ENCODE measurements at regions not wholly inside any gene's neighbourhood (a gene's known extent, or its start where the extent isn't known, plus 50 kb on each side); places are given as distances from the start of the nearest gene placed in this dataset.

DNA sequence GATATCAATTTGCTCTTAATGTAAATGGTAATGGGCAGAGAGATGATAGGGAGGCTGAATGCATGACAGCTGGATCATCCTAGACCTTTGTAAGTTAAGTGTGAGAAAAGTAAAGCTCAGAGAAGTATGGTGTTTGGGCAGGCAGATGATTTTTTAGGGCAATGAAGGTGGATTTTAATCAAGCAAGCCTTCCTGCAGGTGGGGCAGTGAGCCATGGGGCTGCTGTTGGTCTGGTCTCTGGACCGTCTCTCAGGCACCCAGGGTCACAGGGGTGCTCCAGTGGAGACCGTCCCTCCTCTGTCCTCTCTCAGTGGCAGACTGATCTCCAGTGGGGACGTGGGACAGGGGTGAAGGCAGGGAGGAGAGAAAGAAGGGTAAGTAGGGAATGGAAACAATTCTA lies 69.8 kb upstream of the STK17B start:
- TF ChIP-seq, protein P1, sequence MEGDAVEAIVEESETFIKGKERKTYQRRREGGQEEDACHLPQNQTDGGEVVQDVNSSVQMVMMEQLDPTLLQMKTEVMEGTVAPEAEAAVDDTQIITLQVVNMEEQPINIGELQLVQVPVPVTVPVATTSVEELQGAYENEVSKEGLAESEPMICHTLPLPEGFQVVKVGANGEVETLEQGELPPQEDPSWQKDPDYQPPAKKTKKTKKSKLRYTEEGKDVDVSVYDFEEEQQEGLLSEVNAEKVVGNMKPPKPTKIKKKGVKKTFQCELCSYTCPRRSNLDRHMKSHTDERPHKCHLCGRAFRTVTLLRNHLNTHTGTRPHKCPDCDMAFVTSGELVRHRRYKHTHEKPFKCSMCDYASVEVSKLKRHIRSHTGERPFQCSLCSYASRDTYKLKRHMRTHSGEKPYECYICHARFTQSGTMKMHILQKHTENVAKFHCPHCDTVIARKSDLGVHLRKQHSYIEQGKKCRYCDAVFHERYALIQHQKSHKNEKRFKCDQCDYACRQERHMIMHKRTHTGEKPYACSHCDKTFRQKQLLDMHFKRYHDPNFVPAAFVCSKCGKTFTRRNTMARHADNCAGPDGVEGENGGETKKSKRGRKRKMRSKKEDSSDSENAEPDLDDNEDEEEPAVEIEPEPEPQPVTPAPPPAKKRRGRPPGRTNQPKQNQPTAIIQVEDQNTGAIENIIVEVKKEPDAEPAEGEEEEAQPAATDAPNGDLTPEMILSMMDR (IDR thresholded peaks at IDR 0.05; ENCODE audit: insufficient read depth, low read length, missing control alignments): no peak
- no peak for DNase-seq (ENCODE audit: low read depth, low spot score)
- ChIA-PET POLR2A (interaction anchor here (0.9 kb wide), 1 partner anchor 35 kb away, joined by 3 read pairs; no protein-coding TSS in a partner anchor), CTCF (interaction anchor here (1.4 kb wide), 1 partner anchor 14 kb away, joined by 3 read pairs; no protein-coding TSS in a partner anchor)
- no peak overlapping the region for H3K4me3 ChIP-seq (ENCODE audit: low read depth, low read length)

DNA sequence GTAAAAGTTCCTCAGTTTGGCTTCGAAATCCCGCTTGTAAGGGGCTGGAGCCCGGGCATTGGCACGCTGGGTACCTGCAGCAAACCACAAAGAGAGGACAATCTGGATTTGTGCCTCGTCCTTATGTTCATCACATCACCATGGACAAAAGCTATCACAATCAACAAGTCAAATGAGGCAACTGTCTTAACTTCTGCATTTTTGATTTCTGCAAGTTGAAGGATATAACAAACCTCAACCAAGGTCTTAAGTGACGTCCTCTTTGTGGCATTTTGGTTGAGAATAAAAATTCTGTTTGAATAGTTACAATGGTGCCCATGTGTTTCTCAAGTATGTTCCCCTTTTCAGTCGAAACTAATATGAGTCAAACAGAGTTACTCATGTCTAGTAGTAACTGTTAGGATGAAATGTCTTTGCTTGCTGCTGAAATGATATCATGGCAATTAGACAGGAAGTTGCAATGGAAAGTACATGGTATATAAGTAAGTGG lies 70.8 kb upstream of the STK17B start:
- TF ChIP-seq, protein P1 (IDR thresholded peaks at IDR 0.05; ENCODE audit: insufficient read depth, low read length, missing control alignments): no peak
- no peak overlapping the region for H3K4me3 ChIP-seq (ENCODE audit: low read depth, low read length)
- CTCF ChIA-PET: interaction anchor here (1.4 kb wide), 1 partner anchor 13 kb away, joined by 3 read pairs; no protein-coding TSS in a partner anchor
- POLR2A ChIA-PET: no interaction called here
- no peak for DNase-seq (ENCODE audit: low read depth, low spot score)

DNA sequence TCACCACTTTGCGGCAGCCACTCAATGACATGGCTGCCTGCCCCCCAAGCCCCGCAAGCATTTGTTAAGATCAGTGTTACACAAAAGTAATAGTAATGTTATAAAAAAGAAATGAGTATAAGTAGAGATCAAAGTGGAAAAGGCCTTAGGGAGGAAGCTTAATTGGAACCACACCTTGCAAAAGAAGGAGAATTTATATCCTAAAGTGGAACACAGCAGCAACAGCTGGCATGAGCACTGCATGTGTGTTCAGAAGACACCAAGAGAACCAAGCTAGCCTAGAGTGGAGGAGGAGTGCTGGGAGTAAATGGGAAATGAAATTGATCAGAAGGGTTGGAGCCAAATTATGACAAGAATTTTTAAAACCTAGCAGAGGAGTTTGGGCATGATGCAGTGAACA lies 73.1 kb upstream of the STK17B start:
- TF ChIP-seq, protein P1 (IDR thresholded peaks at IDR 0.05; ENCODE audit: insufficient read depth, low read length, missing control alignments): no peak
- POLR2A ChIA-PET: no interaction called here
- no peak overlapping the region for H3K4me3 ChIP-seq (ENCODE audit: low read depth, low read length)
- DNase-seq (ENCODE audit: low read depth, low spot score): no peak
- CTCF ChIA-PET: interaction anchor here (1.2 kb wide), 1 partner anchor 176 kb away, joined by 3 read pairs; the partner anchor contains the start of gene DNAH7

DNA sequence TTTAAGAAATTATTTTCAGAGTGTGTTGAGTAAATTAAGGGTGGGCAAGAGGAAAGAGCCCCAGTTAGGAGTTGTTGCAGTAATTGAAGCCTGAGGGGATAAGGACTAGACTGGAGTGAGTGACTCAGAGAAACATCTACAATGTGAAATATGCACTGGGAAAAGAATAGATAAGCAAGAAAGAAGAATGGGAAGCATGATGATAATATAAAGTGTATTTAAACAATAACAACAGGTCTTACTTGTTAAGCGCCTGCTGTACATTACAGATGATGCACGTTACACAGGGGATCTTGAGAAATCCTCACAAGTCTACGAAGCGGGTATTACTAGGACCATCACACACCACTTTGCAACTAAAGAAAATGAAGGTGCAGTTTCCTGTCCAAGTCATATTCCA lies 73.6 kb upstream of the STK17B start:
- CTCF ChIA-PET: no interaction called here
- H3K4me3 ChIP-seq (ENCODE audit: low read depth, low read length): no peak overlapping the region
- POLR2A ChIA-PET: no interaction called here
- TF ChIP-seq, protein P1 (IDR thresholded peaks at IDR 0.05; ENCODE audit: insufficient read depth, low read length, missing control alignments): no peak
- DNase-seq (ENCODE audit: low read depth, low spot score): no peak

DNA sequence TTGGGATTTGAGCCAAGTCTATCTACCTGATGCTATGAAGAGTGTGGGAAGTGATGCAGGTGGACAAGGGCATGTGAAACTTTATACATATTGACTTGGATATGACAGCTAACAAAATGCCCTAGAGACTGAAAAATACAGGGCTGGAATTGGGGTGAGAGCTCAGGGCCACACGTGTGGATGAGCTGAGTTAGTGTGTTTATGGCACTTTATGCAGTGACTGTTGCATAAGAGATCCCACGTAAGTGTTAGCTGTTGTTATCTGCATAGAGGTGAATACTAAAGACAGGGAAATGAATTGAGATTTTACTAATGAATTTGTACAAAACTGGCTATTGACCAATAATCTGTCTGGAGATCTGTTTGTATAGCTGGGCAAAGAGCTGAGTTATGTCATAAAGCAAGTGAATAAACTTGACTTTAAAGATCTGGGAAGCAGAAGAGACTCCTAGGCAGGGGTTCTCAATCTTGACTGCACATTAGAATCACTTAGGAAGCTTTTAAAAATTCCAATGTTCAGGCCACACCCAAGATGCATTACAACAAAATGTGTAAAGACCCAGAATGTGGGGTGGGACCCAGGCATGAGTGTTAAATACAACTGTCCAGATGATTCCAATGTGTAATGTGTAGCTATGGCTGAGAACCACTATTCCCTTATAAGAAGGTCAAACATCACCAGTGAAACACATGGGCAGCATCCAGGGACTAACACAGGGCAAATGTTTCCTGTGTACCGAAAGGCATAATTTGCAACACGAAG lies 74.2 kb upstream of the STK17B start:
- no peak for DNase-seq (ENCODE audit: low read depth, low spot score)
- TF ChIP-seq, protein P1 (IDR thresholded peaks at IDR 0.05; ENCODE audit: insufficient read depth, low read length, missing control alignments): no peak
- CTCF ChIA-PET: interaction anchor here (0.9 to 2.8 kb wide), 2 partner anchors 33 to 92 kb away, joined by 3 to 6 read pairs; no protein-coding TSS in a partner anchor
- no peak overlapping the region for H3K4me3 ChIP-seq (ENCODE audit: low read depth, low read length)
- POLR2A ChIA-PET: no interaction called here

Measured in AG04449 (cell line).